Transverse colon (tissue), 4 donors: ENCODE measurements at regions not wholly inside any gene's neighbourhood (a gene's known extent, or its start where the extent isn't known, plus 50 kb on each side); places are given as distances from the start of the nearest gene placed in this dataset.

ENCODE experiments used
- DNase-seq: peaks from one replicate; pipeline ENCODE4 v3.0.0-alpha.2; 2019
- H3K27ac ChIP-seq, 4 donors: fragments of 200-600 bp; sonication (generic); 2 replicates each; pipeline ENCODE4 v1.5.1; 2016 to 2018; ENCODE audit warnings: inconsistent platforms in 4 of 4
- H3K27me3 ChIP-seq: fragments of 200-600 bp; sonication (generic); 2 replicates; pipeline ENCODE4 v1.5.1; 2017; ENCODE audit warnings: inconsistent platforms
- H3K36me3 ChIP-seq, 4 donors: fragments of 200-600 bp; sonication (generic); 2 replicates each; pipeline ENCODE4 v1.5.1; 2017 to 2019; ENCODE audit warnings: inconsistent platforms in 4 of 4
- H3K4me1 ChIP-seq, 4 donors: fragments of 200-600 bp; sonication (generic); 2 replicates each; pipeline ENCODE4 v1.5.1; 2017 to 2020; ENCODE audit warnings: inconsistent platforms in 4 of 4
- H3K4me3 ChIP-seq, 4 donors: fragments of 200-600 bp; sonication (generic); 1 replicate in 1 of 4; 2 replicates in 3 of 4; pipeline versions ENCODE4 v1.5.1 to v1.6.1; 2017 to 2019; ENCODE audit warnings: inconsistent platforms in 4 of 4
- H3K9me3 ChIP-seq, 2 donors: fragments of 200-600 bp; sonication (generic); 2 replicates each; pipeline ENCODE4 v1.5.1; 2017 to 2019; ENCODE audit warnings: inconsistent platforms in 2 of 2
- EP300 ChIP-seq: sonication (generic); formaldehyde crosslinking; IDR thresholded peaks from one replicate; pipeline ENCODE4 v1.6.1; 2017; ENCODE audit warnings: antibody characterized with exemption, low read depth
- POLR2A ChIP-seq: fragments of 450-650 bp; IDR thresholded peaks from one replicate; pipeline ENCODE4 v1.6.1; 2016; ENCODE audit warnings: antibody characterized with exemption, mild to moderate bottlenecking, moderate library complexity
- POLR2AphosphoS5 ChIP-seq, 3 donors: sonication (generic); formaldehyde crosslinking; IDR thresholded peaks; one replicate each; pipeline ENCODE4 v1.6.1; 2016; ENCODE audit warnings: antibody characterized with exemption in 3 of 3
- WGBS, 2 donors: methylation state at CpG; one replicate each; pipeline ENCODE4 v1.1.5; 2018; ENCODE audit warnings: low coverage in 1 of 2; 5-methylcytosine and 5-hydroxymethylcytosine counted together
- in situ Hi-C, 4 donors: fragments of 200-750 bp; cut with MboI; loops; one replicate each; pipeline versions ENCODE4 v1.15.0 to v1.15.1; 2017; ENCODE audit warnings: low sequenced_read_pairs in 3 of 4, low pct_ligation_motif_present in 1 of 4, low pct_unique_long_range_greater_than_20kb in 1 of 4
- intact Hi-C: fragments of 100-400 bp; cut with DNase I; formaldehyde crosslinking; loops from one replicate; pipeline ENCODE4 v1.15.1; 2023; ENCODE audit warnings: low total_unique reads
- TF ChIP-seq, protein P1 (sequence below), 5 experiments: fragments of 200-600 bp in 3 of 5; fragments of 450-650 bp in 2 of 5; sonication (generic) in 3 of 5; IDR thresholded peaks; 1 replicate in 2 of 5; 2 replicates in 3 of 5; pipeline ENCODE4 v1.5.1; 2016 to 2017; ENCODE audit warnings: antibody characterized with exemption in 5 of 5, inconsistent platforms in 3 of 5, mild to moderate bottlenecking in 2 of 5, moderate library complexity in 1 of 5

DNA sequence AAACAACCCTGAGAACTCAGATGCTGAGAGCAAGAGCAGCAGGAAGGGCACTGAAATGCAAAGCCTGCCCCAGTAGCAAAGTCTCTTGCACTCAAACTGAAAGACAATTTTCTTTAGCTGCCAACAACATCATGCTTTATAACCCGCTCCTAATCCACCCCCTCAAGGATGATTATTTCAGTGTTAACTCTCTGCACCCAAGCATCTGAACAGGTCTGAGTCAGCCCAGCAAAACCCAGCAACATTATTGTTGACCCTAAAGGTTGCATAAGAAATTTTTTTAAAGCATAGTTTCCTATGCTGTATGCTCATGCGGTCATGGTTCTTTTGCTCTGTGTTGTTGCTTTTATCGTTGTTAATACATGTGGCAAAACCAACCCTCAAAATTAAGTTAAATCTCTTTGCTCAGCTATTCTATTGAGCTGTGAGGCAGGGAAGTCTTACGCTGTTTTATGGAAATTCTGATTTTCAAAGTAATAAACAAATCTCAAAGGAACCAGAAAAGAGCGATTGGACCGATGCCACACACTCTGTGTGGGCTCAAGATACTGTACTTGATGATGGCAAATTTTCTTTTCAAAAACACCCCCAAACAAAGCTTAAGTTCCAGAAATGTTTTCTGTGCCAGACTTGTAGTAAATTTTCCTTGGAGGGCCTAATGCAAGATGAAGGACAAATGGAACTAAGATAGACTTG, 440.6 kb upstream of the MPDZ start:
- Histone ChIP-seq H3K27me3 (no peaks in the 10 kb centered on the region), H3K27ac (no peak overlapping the region), H3K9me3 (no peaks in the 10 kb centered on the region), H3K4me1 (no peaks in the 10 kb centered on the region), H3K36me3 (no peaks in the 10 kb centered on the region), H3K4me3 (no peak overlapping the region)
- TF ChIP-seq, protein P1, sequence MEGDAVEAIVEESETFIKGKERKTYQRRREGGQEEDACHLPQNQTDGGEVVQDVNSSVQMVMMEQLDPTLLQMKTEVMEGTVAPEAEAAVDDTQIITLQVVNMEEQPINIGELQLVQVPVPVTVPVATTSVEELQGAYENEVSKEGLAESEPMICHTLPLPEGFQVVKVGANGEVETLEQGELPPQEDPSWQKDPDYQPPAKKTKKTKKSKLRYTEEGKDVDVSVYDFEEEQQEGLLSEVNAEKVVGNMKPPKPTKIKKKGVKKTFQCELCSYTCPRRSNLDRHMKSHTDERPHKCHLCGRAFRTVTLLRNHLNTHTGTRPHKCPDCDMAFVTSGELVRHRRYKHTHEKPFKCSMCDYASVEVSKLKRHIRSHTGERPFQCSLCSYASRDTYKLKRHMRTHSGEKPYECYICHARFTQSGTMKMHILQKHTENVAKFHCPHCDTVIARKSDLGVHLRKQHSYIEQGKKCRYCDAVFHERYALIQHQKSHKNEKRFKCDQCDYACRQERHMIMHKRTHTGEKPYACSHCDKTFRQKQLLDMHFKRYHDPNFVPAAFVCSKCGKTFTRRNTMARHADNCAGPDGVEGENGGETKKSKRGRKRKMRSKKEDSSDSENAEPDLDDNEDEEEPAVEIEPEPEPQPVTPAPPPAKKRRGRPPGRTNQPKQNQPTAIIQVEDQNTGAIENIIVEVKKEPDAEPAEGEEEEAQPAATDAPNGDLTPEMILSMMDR (IDR thresholded peaks at IDR 0.05): no peak
- TF ChIP-seq POLR2AphosphoS5 (IDR thresholded peaks at IDR 0.05): no peak
- no peak for TF ChIP-seq EP300
- no peak for TF ChIP-seq POLR2A
- DNase-seq: no peak
- WGBS, 2 donors: 64 to 68% methylated on average over 5 to 6 of the region's 6 CpGs
- intact Hi-C loops: loop anchor here (1.0 kb wide), 1 partner anchor 31 kb away; no protein-coding TSS in a partner anchor
- in situ Hi-C loops: no loop called here

DNA sequence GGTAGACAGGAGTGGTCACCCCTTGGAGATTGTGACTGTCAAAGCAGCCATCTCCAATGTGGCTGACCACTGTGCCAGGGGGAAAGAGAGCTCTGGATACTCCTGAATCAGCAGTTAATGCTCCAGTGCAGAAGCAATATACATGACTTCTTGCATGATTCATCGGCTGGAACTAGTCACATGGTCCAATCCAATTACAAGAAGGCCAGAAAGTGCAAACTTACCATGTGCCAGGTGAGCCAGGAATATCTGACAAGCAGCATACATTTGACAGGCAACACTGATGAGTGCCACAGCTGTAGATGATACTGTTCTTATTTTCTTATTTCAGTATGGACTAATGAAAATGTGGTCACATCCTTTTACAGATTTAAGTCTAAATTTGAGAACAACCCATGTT, 440.0 kb upstream of the MPDZ start:
- DNase-seq: no peak
- in situ Hi-C loops: no loop called here
- no peaks in the 10 kb centered on the region for H3K27me3 ChIP-seq
- no peak overlapping the region for H3K27ac ChIP-seq
- H3K9me3 ChIP-seq: no peaks in the 10 kb centered on the region
- no peak overlapping the region for H3K4me3 ChIP-seq
- TF ChIP-seq, protein P1 (IDR thresholded peaks at IDR 0.05): no peak
- TF ChIP-seq POLR2A: no peak
- TF ChIP-seq POLR2AphosphoS5 (IDR thresholded peaks at IDR 0.05): no peak
- TF ChIP-seq EP300: no peak
- H3K36me3 ChIP-seq: no peaks in the 10 kb centered on the region
- intact Hi-C loops: no loop called here
- 42 to 57% methylated on average over 1 of the region's 1 CpG for WGBS, 2 donors
- no peaks in the 10 kb centered on the region for H3K4me1 ChIP-seq

DNA sequence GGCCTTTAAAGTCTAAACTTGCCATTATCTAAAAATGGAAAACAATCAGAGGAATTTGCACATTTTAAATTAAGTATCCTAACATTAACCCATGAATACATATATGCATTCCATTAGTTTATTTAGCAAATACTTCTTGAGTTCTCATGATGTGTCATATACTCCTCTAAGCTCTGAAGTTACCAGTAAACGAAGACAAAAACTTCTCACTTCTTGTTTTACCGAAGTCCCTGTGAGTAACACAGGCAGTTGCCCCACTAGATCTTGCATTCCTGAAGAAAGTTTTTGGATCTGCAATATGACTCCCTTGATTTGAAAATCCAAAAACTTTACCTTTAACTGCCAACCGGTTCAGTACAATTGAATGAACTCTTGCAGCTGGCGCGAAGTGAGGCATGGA, 439.0 kb upstream of the MPDZ start:
- WGBS, 2 donors: 95 to 97% methylated on average over 5 of the region's 5 CpGs
- no peak overlapping the region for H3K4me3 ChIP-seq
- intact Hi-C loops (no loop called here), in situ Hi-C loops (no loop called here)
- no peak overlapping the region for H3K27ac ChIP-seq
- DNase-seq: no peak
- TF ChIP-seq POLR2A (no peak), EP300 (no peak), POLR2AphosphoS5 (IDR thresholded peaks at IDR 0.05) (no peak)
- TF ChIP-seq, protein P1 (IDR thresholded peaks at IDR 0.05): no peak
- H3K9me3 ChIP-seq: no peaks in the 10 kb centered on the region
- H3K27me3 ChIP-seq: no peaks in the 10 kb centered on the region
- no peaks in the 10 kb centered on the region for H3K4me1 ChIP-seq
- no peaks in the 10 kb centered on the region for H3K36me3 ChIP-seq

DNA sequence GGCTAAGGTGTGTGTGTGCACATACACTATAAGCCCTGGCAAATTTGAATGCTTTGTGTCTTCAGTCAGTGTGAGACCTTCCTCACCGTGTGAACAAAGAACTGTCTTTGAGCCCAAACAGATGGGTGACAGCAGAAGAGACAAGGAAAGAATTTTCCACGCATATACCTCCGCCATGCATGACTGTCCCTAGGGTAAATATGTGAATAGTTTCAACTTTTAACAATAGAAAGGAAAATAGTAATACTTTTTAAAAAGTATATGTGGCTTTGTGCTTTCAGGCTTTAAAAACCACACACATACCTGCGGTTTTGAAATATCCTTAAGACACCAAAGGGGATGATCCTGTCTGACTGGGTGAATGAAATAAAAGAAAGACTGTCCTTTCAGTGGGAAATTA, 438.6 kb upstream of the MPDZ start:
- intact Hi-C loops: no loop called here
- Histone ChIP-seq H3K9me3 (no peaks in the 10 kb centered on the region), H3K27ac (no peak overlapping the region), H3K4me3 (no peak overlapping the region), H3K36me3 (no peaks in the 10 kb centered on the region), H3K4me1 (no peaks in the 10 kb centered on the region), H3K27me3 (no peaks in the 10 kb centered on the region)
- no peak for DNase-seq
- in situ Hi-C loops: no loop called here
- 65 to 85% methylated on average over 3 to 4 of the region's 4 CpGs for WGBS, 2 donors
- TF ChIP-seq POLR2A (no peak), POLR2AphosphoS5 (IDR thresholded peaks at IDR 0.05) (no peak), EP300 (no peak)
- TF ChIP-seq, protein P1 (IDR thresholded peaks at IDR 0.05): no peak
